Ureter (tissue), 1 donor: ENCODE measurements at regions not wholly inside any gene's neighbourhood (a gene's known extent, or its start where the extent isn't known, plus 50 kb on each side); places are given as distances from the start of the nearest gene placed in this dataset.

Source experiments
- DNase-seq: peaks from one replicate; pipeline ENCODE4 v3.0.0-alpha.2; 2020; ENCODE audit warnings: low spot score
- donor health status: DM: yes; HTN: yes; CAD: no.

GRCh38 chr4:18291256-18291655, 269.7 kb upstream of the LCORL start:
- DNase-seq, result no peak

- DNase-seq, result no peak
Measured at GRCh38 chr4:18285357-18285756, 263.8 kb upstream of the LCORL start.

GRCh38 chr4:18278244-18278643, 256.7 kb upstream of the LCORL start:
- DNase-seq, result no peak

- no peak for DNase-seq
Measured at GRCh38 chr4:18262832-18263231, 241.3 kb upstream of the LCORL start.

GRCh38 chr4:18252052-18252451, 230.5 kb upstream of the LCORL start:
- no peak for DNase-seq

- no peak for DNase-seq
Measured at GRCh38 chr4:18250564-18250963, 229.0 kb upstream of the LCORL start.

- DNase-seq, result no peak
Measured at GRCh38 chr4:18248611-18249010, 227.1 kb upstream of the LCORL start.

- no peak for DNase-seq
Measured at GRCh38 chr4:18247189-18247588, 225.6 kb upstream of the LCORL start.

GRCh38 chr4:18242919-18243693, 221.6 kb upstream of the LCORL start:
- no peak for DNase-seq

GRCh38 chr4:18241727-18242126, 220.2 kb upstream of the LCORL start:
- no peak for DNase-seq

- DNase-seq, result no peak
Measured at GRCh38 chr4:18234108-18234507, 212.6 kb upstream of the LCORL start.

GRCh38 chr4:18231726-18232125, 210.2 kb upstream of the LCORL start:
- DNase-seq, result no peak

GRCh38 chr4:18227880-18228279, 206.3 kb upstream of the LCORL start:
- no peak for DNase-seq

- DNase-seq, result no peak
Measured at GRCh38 chr4:18214411-18215055, 193.0 kb upstream of the LCORL start.

GRCh38 chr4:18213576-18214198, 192.1 kb upstream of the LCORL start:
- no peak for DNase-seq

- no peak for DNase-seq
Measured at GRCh38 chr4:18209448-18209847, 187.9 kb upstream of the LCORL start.

- DNase-seq, result no peak
Measured at GRCh38 chr4:18203966-18204365, 182.4 kb upstream of the LCORL start.

GRCh38 chr4:18202486-18202885, 180.9 kb upstream of the LCORL start:
- no peak for DNase-seq

- no peak for DNase-seq
Measured at GRCh38 chr4:18201885-18202284, 180.3 kb upstream of the LCORL start.

GRCh38 chr4:18198653-18199052, 177.1 kb upstream of the LCORL start:
- no peak for DNase-seq

- DNase-seq, result no peak
Measured at GRCh38 chr4:18197467-18197866, 175.9 kb upstream of the LCORL start.

- no peak for DNase-seq
Measured at GRCh38 chr4:18194278-18194677, 172.7 kb upstream of the LCORL start.

- DNase-seq, result no peak
Measured at GRCh38 chr4:18192901-18193300, 171.3 kb upstream of the LCORL start.
